HCT116 (cell line): ENCODE measurements at regions not wholly inside any gene's neighbourhood (a gene's known extent, or its start where the extent isn't known, plus 50 kb on each side); places are given as distances from the start of the nearest gene placed in this dataset.

ENCODE experiments used
- CEBPB ChIP-seq: IDR thresholded peaks from 2 replicates; pipeline ENCODE4 v1.6.1; 2012; ENCODE audit warnings: low read depth
- EGR1 ChIP-seq: IDR thresholded peaks from 2 replicates; pipeline ENCODE4 v1.6.1; 2012; ENCODE audit warnings: low read depth
- EZH2 ChIP-seq: fragments of 200-600 bp; sonication (generic); IDR thresholded peaks from 2 replicates; pipeline ENCODE4 v1.6.1; 2017; ENCODE audit warnings: antibody characterized with exemption, mixed run types
- JUND ChIP-seq: IDR thresholded peaks from 2 replicates; pipeline ENCODE4 v1.6.1; 2012
- MAX ChIP-seq: IDR thresholded peaks from 2 replicates; pipeline ENCODE4 v1.6.1; 2012
- POLR2A ChIP-seq: IDR thresholded peaks from 2 replicates; pipeline ENCODE4 v1.7.0; 2011; ENCODE audit warnings: borderline replicate concordance; ENCODE audit not compliant: insufficient read depth, insufficient read length; ENCODE audit errors: extremely low read depth
- POLR2AphosphoS5 ChIP-seq: IDR thresholded peaks from 2 replicates; pipeline ENCODE4 v1.6.1; 2011; ENCODE audit warnings: mild to moderate bottlenecking, low read depth, low read length, moderate library complexity
- RAD21 ChIP-seq: IDR thresholded peaks from 2 replicates; pipeline ENCODE4 v1.6.1; 2012; ENCODE audit warnings: low read depth, mild to moderate bottlenecking
- SP1 ChIP-seq: IDR thresholded peaks from 2 replicates; pipeline ENCODE4 v1.6.1; 2012; ENCODE audit warnings: low read depth
- ZBTB33 ChIP-seq: IDR thresholded peaks from 2 replicates; pipeline ENCODE4 v1.6.1; 2011; ENCODE audit warnings: mild to moderate bottlenecking, low read length, moderate library complexity; ENCODE audit not compliant: insufficient replicate concordance; ENCODE audit errors: extremely low read depth
- ZNF274 ChIP-seq: fragments of 200-500 bp; sonication (Bioruptor generic); IDR thresholded peaks from 2 replicates; pipeline ENCODE4 v1.6.1; 2014; ENCODE audit warnings: mild to moderate bottlenecking, low read depth, low read length, inconsistent platforms
- TF ChIP-seq, protein P1 (sequence below), 3 experiments: fragments of 200-600 bp in 1 of 3; sonication (generic) in 1 of 3; IDR thresholded peaks in 2 of 3; conservative IDR thresholded peaks in 1 of 3; 2 replicates each; pipeline ENCODE4 v1.5.1; 2012 to 2017; ENCODE audit warnings: low read depth in 2 of 3, low read length in 2 of 3, antibody characterized with exemption in 1 of 3, borderline replicate concordance in 1 of 3, control low read depth in 1 of 3, mild to moderate bottlenecking in 1 of 3, mixed read lengths in 1 of 3, mixed run types in 1 of 3, moderate library complexity in 1 of 3; ENCODE audit not compliant: insufficient read depth in 1 of 3
- TF ChIP-seq, protein P2 (sequence below): IDR thresholded peaks from 2 replicates; pipeline ENCODE4 v1.6.1; 2012; ENCODE audit warnings: low read depth
- TF ChIP-seq, protein P3 (sequence below): IDR thresholded peaks from 2 replicates; pipeline ENCODE4 v1.6.1; 2012

DNA sequence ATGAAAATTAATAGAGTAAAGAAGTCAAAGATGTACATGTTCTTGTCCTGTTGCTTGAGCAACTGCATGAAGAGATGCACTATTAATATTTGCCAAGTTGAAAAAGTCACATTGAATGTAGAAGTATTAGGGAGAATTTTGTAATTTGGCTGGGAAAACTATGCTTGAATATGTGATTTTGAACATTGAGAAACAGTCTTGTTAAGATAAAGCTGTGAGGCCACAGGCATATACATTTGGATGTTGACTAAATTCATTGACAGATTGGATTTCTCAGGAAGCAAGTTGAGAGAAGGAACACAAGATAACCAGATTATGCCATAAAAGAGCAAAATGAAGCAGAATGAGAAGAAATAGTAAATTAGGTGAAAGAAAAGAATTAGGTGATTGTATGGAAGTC lies 1777.5 kb upstream of the PCDH7 start:
- TF ChIP-seq, protein P1, sequence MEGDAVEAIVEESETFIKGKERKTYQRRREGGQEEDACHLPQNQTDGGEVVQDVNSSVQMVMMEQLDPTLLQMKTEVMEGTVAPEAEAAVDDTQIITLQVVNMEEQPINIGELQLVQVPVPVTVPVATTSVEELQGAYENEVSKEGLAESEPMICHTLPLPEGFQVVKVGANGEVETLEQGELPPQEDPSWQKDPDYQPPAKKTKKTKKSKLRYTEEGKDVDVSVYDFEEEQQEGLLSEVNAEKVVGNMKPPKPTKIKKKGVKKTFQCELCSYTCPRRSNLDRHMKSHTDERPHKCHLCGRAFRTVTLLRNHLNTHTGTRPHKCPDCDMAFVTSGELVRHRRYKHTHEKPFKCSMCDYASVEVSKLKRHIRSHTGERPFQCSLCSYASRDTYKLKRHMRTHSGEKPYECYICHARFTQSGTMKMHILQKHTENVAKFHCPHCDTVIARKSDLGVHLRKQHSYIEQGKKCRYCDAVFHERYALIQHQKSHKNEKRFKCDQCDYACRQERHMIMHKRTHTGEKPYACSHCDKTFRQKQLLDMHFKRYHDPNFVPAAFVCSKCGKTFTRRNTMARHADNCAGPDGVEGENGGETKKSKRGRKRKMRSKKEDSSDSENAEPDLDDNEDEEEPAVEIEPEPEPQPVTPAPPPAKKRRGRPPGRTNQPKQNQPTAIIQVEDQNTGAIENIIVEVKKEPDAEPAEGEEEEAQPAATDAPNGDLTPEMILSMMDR (IDR thresholded peaks at IDR 0.05 in 2 of 3, conservative IDR thresholded peaks at IDR 0.05 in 1 of 3; ENCODE audit: borderline replicate concordance in 1 of 3, insufficient read depth in 1 of 3, low read depth in 2 of 3, low read length in 2 of 3), result no peak
- TF ChIP-seq ZBTB33 (no peak), POLR2AphosphoS5 (no peak), CEBPB (no peak), POLR2A (no peak), ZNF274 (no peak), JUND (no peak), EGR1 (no peak), SP1 (no peak), RAD21 (no peak), MAX (no peak), EZH2 (no peak)
- TF ChIP-seq, protein P2, sequence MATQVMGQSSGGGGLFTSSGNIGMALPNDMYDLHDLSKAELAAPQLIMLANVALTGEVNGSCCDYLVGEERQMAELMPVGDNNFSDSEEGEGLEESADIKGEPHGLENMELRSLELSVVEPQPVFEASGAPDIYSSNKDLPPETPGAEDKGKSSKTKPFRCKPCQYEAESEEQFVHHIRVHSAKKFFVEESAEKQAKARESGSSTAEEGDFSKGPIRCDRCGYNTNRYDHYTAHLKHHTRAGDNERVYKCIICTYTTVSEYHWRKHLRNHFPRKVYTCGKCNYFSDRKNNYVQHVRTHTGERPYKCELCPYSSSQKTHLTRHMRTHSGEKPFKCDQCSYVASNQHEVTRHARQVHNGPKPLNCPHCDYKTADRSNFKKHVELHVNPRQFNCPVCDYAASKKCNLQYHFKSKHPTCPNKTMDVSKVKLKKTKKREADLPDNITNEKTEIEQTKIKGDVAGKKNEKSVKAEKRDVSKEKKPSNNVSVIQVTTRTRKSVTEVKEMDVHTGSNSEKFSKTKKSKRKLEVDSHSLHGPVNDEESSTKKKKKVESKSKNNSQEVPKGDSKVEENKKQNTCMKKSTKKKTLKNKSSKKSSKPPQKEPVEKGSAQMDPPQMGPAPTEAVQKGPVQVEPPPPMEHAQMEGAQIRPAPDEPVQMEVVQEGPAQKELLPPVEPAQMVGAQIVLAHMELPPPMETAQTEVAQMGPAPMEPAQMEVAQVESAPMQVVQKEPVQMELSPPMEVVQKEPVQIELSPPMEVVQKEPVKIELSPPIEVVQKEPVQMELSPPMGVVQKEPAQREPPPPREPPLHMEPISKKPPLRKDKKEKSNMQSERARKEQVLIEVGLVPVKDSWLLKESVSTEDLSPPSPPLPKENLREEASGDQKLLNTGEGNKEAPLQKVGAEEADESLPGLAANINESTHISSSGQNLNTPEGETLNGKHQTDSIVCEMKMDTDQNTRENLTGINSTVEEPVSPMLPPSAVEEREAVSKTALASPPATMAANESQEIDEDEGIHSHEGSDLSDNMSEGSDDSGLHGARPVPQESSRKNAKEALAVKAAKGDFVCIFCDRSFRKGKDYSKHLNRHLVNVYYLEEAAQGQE, result no peak
- TF ChIP-seq, protein P3, sequence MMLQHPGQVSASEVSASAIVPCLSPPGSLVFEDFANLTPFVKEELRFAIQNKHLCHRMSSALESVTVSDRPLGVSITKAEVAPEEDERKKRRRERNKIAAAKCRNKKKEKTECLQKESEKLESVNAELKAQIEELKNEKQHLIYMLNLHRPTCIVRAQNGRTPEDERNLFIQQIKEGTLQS, result no peak
